Upper lobe of right lung (tissue), 1 donor: ENCODE measurements at regions not wholly inside any gene's neighbourhood (a gene's known extent, or its start where the extent isn't known, plus 50 kb on each side); places are given as distances from the start of the nearest gene placed in this dataset.

Experiments used
- ATAC-seq: fragments of 200-7000 bp; cut with Tn5 transposase; one replicate; pipeline ENCODE4 v1.9.1; 2020; ENCODE audit warnings: mild to moderate bottlenecking, moderate library complexity
- DNase-seq: peaks from one replicate; pipeline ENCODE4 v3.0.0-alpha.2; 2020
- H3K27ac ChIP-seq: fragments of 200-600 bp; one replicate; pipeline ENCODE4 v1.8.0; 2022
- H3K27me3 ChIP-seq: fragments of 200-600 bp; one replicate; pipeline ENCODE4 v1.8.0; 2022; ENCODE audit warnings: mild to moderate bottlenecking
- H3K36me3 ChIP-seq: fragments of 200-600 bp; one replicate; pipeline ENCODE4 v1.8.0; 2022
- H3K4me1 ChIP-seq: fragments of 200-600 bp; one replicate; pipeline ENCODE4 v1.8.0; 2022
- H3K4me3 ChIP-seq: fragments of 200-600 bp; one replicate; pipeline ENCODE4 v1.8.0; 2022; ENCODE audit warnings: mild to moderate bottlenecking
- H3K9me3 ChIP-seq: fragments of 200-600 bp; one replicate; pipeline ENCODE4 v1.8.0; 2022
- intact Hi-C: fragments of 100-400 bp; cut with DNase I; formaldehyde crosslinking; loops from one replicate; pipeline ENCODE4 v1.11.0; 2022
- TF ChIP-seq, protein P1 (sequence below): fragments of 200-600 bp; IDR thresholded peaks from one replicate; pipeline ENCODE4 v1.8.0; 2022; ENCODE audit warnings: antibody characterized with exemption
- donor health status: DM: no; HTN: yes; CAD: no; lungs with severe emphysema.

DNA sequence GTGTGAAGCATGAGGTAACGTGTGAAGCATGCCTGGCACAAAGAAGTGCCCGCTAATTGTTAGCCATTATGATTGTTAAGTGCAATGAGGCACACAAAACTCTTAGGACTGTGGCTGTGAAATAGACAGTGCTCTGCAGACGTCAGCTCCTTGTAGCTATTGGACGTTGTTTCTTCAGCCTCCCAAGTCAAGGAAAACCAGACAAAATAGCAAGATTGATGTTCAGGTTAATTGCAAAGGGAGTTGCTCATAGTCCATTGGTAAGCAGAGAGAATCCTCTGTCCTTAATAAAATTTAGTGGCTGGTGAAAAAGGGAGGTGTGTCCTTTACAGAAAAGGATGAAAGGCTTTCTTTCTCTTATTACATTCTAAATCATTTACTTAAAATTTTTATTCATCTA, 54.6 kb upstream of the MBP start:
- intact Hi-C loops, result no loop called here
- H3K36me3 ChIP-seq, result no peaks in the 10 kb centered on the region
- H3K27me3 ChIP-seq, result no peaks in the 10 kb centered on the region
- no peaks in the 10 kb centered on the region for H3K9me3 ChIP-seq
- no peak overlapping the region for H3K27ac ChIP-seq
- ATAC-seq (no peak), DNase-seq (no peak)
- no peaks in the 10 kb centered on the region for H3K4me1 ChIP-seq
- TF ChIP-seq, protein P1, sequence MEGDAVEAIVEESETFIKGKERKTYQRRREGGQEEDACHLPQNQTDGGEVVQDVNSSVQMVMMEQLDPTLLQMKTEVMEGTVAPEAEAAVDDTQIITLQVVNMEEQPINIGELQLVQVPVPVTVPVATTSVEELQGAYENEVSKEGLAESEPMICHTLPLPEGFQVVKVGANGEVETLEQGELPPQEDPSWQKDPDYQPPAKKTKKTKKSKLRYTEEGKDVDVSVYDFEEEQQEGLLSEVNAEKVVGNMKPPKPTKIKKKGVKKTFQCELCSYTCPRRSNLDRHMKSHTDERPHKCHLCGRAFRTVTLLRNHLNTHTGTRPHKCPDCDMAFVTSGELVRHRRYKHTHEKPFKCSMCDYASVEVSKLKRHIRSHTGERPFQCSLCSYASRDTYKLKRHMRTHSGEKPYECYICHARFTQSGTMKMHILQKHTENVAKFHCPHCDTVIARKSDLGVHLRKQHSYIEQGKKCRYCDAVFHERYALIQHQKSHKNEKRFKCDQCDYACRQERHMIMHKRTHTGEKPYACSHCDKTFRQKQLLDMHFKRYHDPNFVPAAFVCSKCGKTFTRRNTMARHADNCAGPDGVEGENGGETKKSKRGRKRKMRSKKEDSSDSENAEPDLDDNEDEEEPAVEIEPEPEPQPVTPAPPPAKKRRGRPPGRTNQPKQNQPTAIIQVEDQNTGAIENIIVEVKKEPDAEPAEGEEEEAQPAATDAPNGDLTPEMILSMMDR, result no peak
- no peak overlapping the region for H3K4me3 ChIP-seq

DNA sequence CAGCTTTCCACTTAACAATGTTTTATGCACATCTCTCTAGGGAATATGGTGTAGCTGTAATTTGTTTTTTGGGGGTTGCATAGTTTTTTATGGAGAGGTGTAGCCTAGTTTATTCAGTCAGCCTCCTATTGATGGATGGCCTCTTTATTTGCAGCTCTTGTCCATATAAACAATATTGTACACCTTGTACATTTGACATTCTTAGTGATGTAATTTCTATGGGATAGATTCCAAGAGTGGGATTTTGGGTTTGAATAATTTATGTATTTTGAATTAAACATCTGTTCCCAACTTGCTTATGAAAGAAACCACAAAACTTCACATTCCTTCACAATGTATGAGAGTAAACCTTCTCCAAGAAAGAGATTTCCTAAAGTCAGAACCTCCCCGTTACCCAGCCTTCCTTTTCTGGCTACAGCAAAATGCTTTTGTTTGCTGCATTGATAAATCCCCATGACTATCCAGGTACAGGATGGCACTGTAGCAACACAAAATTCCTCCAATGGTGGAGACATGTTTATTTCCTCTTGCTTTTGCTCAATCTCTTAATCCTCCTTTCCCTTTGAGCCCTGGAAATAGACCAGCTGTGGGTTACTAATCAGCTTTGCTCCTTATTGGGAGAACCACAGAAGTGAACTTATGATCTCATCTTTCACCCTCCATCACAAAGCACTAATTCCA, 58.4 kb upstream of the GALR1 start:
- DNase-seq (no peak), ATAC-seq (no peak)
- Histone ChIP-seq H3K4me3 (no peak overlapping the region), H3K27me3 (no peaks in the 10 kb centered on the region), H3K9me3 (no peaks in the 10 kb centered on the region), H3K36me3 (no peaks in the 10 kb centered on the region), H3K4me1 (no peaks in the 10 kb centered on the region), H3K27ac (no peak overlapping the region)
- intact Hi-C loops, result no loop called here
- TF ChIP-seq, protein P1, result no peak

DNA sequence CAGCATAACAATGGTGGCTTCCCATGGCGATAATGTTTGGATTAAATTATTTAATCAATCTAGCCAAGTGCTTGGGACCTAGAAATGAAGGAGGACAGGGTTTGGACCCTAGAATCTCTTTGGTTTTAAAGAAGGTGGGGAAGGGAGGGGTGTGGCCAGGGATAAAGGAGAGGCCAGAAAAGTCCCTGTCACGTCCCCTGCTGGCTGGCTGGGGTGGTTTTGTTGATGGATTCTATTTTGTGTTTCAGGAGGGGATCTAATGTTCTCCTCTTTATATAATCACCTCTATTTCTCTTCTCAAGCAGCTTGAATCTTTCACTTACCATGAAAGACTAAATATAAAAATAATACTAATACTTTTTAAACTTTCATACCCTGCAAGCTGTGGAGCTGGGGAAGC, 52.6 kb upstream of the GALR1 start:
- no peaks in the 10 kb centered on the region for H3K27me3 ChIP-seq
- intact Hi-C loops, result no loop called here
- H3K4me1 ChIP-seq, result no peaks in the 10 kb centered on the region
- TF ChIP-seq, protein P1, result no peak
- no peak overlapping the region for H3K4me3 ChIP-seq
- no peaks in the 10 kb centered on the region for H3K36me3 ChIP-seq
- ATAC-seq (no peak), DNase-seq (no peak)
- H3K27ac ChIP-seq, result no peak overlapping the region
- no peaks in the 10 kb centered on the region for H3K9me3 ChIP-seq

DNA sequence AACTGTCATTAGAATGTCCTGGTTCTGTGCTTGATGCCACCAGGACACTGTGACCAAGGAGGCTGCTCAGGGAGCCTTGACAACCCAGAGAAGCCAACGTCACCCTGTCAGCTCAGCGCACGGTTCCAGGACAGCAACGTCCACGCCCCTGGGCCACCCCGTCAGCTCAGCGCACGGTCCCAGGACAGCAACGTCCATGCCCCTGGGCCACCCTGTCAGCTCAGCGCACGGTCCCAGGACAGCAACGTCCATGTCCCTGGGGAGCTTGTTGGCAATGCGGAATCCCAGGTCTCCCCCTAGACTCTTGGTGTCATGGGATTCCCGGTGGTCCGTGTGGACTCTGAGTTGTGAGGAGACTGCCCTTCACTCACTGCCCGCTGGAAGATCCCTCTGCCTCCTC, 51.0 kb upstream of the GALR1 start:
- no peaks in the 10 kb centered on the region for H3K4me1 ChIP-seq
- peak; percentile 44 for ATAC-seq

DNA sequence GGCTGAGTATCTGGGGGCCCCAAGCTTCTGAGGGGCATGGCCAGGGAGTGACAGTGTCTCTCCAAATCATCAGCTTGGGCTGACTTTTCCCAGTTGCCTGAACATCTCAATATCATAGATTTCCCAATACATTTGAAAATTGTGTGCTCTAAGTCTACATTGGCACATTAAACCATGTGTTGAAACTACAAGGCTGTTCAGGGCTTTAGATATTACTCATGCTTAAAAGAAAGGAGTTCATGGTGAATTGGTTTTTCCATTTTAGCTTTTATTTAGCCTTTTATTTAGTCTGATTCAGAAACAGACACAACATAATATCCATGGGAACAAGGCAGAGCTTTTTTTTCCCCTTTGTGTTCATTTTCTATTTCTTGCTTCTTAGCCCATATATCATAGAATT, 49.9 kb upstream of the GALR1 start:
- H3K27ac ChIP-seq, result no peak overlapping the region
- no peaks in the 10 kb centered on the region for H3K36me3 ChIP-seq
- H3K4me1 ChIP-seq, result no peaks in the 10 kb centered on the region
- H3K4me3 ChIP-seq, result no peak overlapping the region
- H3K27me3 ChIP-seq, result no peaks in the 10 kb centered on the region
- H3K9me3 ChIP-seq, result no peaks in the 10 kb centered on the region
- intact Hi-C loops, result no loop called here
- no peak for DNase-seq
- TF ChIP-seq, protein P1, result no peak
- no peak for ATAC-seq

More for the DNA sequence above, 51.0 kb upstream of the GALR1 start:
- no peak for DNase-seq
- Histone ChIP-seq H3K36me3 (no peaks in the 10 kb centered on the region), H3K27me3 (no peaks in the 10 kb centered on the region), H3K9me3 (no peaks in the 10 kb centered on the region), H3K27ac (no peak overlapping the region), H3K4me3 (no peak overlapping the region)
- intact Hi-C loops, result no loop called here
- TF ChIP-seq, protein P1, result no peak
